NB4 (cell line): ENCODE measurements at regions not wholly inside any gene's neighbourhood (a gene's known extent, or its start where the extent isn't known, plus 50 kb on each side); places are given as distances from the start of the nearest gene placed in this dataset.

ENCODE experiments used
- DNase-seq: peaks from one replicate; pipeline ENCODE4 v3.0.0; 2010; ENCODE audit warnings: low read depth
- H3K4me3 ChIP-seq: one replicate; pipeline ENCODE4 v1.5.1; 2011; ENCODE audit warnings: mild to moderate bottlenecking, low read depth, low read length, moderate library complexity
- CTCF ChIP-seq: IDR thresholded peaks from one replicate; pipeline ENCODE4 v1.5.1; 2012; ENCODE audit warnings: low read depth, low read length
- MAX ChIP-seq: IDR thresholded peaks from 2 replicates; pipeline ENCODE4 v1.6.1; 2011; ENCODE audit warnings: low read depth, low read length
- MYC ChIP-seq: IDR thresholded peaks from 2 replicates; pipeline ENCODE4 v1.6.1; 2011; ENCODE audit warnings: low read depth, low read length
- POLR2A ChIP-seq: IDR thresholded peaks from 2 replicates; pipeline ENCODE4 v1.6.1; 2011; ENCODE audit warnings: mild to moderate bottlenecking; ENCODE audit not compliant: insufficient read length; ENCODE audit errors: extremely low read depth

GRCh38 chr16:73275448-73275847, 227.5 kb upstream of the ZFHX3 start:
- no peak overlapping the region for H3K4me3 ChIP-seq
- DNase-seq = no peak
- TF ChIP-seq MYC (no peak), CTCF (no peak), MAX (no peak), POLR2A (no peak)

- no peak for DNase-seq
- TF ChIP-seq MYC = no peak
- TF ChIP-seq CTCF = no peak
- TF ChIP-seq MAX = no peak
- no peak for TF ChIP-seq POLR2A
Measured at GRCh38 chr16:73275024-73275423, 227.1 kb upstream of the ZFHX3 start.

GRCh38 chr16:73274140-73274539, 226.2 kb upstream of the ZFHX3 start:
- no peak for DNase-seq
- TF ChIP-seq MAX = no peak
- no peak for TF ChIP-seq CTCF
- no peak overlapping the region for H3K4me3 ChIP-seq

More at GRCh38 chr16:73275024-73275423, 227.1 kb upstream of the ZFHX3 start:
- H3K4me3 ChIP-seq = no peak overlapping the region

GRCh38 chr16:73268366-73268993, 220.6 kb upstream of the ZFHX3 start:
- no peak for DNase-seq
- no peak overlapping the region for H3K4me3 ChIP-seq
- TF ChIP-seq MYC = no peak
- no peak for TF ChIP-seq CTCF
- TF ChIP-seq POLR2A = no peak
- TF ChIP-seq MAX = no peak

GRCh38 chr16:73265935-73266334, 218.0 kb upstream of the ZFHX3 start:
- H3K4me3 ChIP-seq = no peak overlapping the region
- no peak for TF ChIP-seq MAX
- TF ChIP-seq POLR2A = no peak
- TF ChIP-seq MYC = no peak
- TF ChIP-seq CTCF = no peak
- no peak for DNase-seq
